ENCODE measurements at regions not wholly inside any gene's neighbourhood (a gene's known extent, or its start where the extent isn't known, plus 50 kb on each side); places are given as distances from the start of the nearest gene placed in this dataset.

- TF ChIP-seq CTCF (IDR thresholded peaks at IDR 0.05) (no peak), POLR2A (IDR thresholded peaks at IDR 0.05) (no peak)
Observed at GRCh38 chr18:75874401-75875089, 447.0 kb upstream of the SMIM21 start.
